ENCODE measurements at regions not wholly inside any gene's neighbourhood (a gene's known extent, or its start where the extent isn't known, plus 50 kb on each side); places are given as distances from the start of the nearest gene placed in this dataset.

DNA sequence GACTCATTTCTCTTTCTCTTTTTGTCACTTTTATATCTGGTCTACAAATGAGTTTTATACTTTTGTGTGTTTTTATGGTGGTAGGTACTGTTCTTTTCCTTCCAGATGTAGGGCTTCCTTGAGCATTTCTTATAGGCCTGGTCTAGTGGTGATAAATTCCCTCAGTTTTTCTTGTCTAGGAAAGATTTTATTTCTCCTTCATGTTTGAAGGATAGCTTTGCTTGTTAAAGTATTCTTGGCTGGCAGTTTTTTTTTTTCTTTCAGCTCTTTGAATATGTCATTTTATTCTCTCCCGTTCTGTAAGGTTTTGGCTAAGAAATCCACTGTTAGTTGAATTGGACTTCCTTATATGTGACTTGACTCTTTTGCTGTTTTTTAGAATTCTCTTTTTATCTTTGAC, 292.7 kb downstream of the RPS24 start:
- TF ChIP-seq, protein P1, sequence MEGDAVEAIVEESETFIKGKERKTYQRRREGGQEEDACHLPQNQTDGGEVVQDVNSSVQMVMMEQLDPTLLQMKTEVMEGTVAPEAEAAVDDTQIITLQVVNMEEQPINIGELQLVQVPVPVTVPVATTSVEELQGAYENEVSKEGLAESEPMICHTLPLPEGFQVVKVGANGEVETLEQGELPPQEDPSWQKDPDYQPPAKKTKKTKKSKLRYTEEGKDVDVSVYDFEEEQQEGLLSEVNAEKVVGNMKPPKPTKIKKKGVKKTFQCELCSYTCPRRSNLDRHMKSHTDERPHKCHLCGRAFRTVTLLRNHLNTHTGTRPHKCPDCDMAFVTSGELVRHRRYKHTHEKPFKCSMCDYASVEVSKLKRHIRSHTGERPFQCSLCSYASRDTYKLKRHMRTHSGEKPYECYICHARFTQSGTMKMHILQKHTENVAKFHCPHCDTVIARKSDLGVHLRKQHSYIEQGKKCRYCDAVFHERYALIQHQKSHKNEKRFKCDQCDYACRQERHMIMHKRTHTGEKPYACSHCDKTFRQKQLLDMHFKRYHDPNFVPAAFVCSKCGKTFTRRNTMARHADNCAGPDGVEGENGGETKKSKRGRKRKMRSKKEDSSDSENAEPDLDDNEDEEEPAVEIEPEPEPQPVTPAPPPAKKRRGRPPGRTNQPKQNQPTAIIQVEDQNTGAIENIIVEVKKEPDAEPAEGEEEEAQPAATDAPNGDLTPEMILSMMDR (IDR thresholded peaks at IDR 0.05 in 4 of 5, conservative IDR thresholded peaks at IDR 0.05 in 1 of 5): no peak
- TF ChIP-seq POLR2A (IDR thresholded peaks at IDR 0.05): no peak

All from gastrocnemius medialis (tissue), 4 donors.